CD4-positive, CD25-positive, alpha-beta regulatory T cell (primary cell): ENCODE measurements at regions not wholly inside any gene's neighbourhood (a gene's known extent, or its start where the extent isn't known, plus 50 kb on each side); places are given as distances from the start of the nearest gene placed in this dataset.

Experiments used
- ATAC-seq, 2 donors: fragments of 150-1000 bp; cut with Tn5 transposase; one replicate each; pipeline ENCODE4 v1.10.0; 2021; ENCODE audit warnings: low read depth in 2 of 2, moderate number of reproducible peaks in 2 of 2, moderate library complexity in 1 of 2
- DNase-seq, 3 donors: peaks; one replicate each; pipeline versions ENCODE4 v3.0.0 to v3.0.0-alpha.2; 2012 to 2022; ENCODE audit warnings: mixed read lengths in 1 of 3
- H3K27ac ChIP-seq: one replicate; pipeline ENCODE4 v1.7.0; 2013; ENCODE audit warnings: mild to moderate bottlenecking, low read length; ENCODE audit not compliant: insufficient read depth, poor library complexity, severe bottlenecking
- H3K27me3 ChIP-seq: one replicate; pipeline ENCODE4 v1.7.0; 2013; ENCODE audit warnings: low read length; ENCODE audit not compliant: control insufficient read depth, insufficient read depth
- H3K36me3 ChIP-seq: one replicate; pipeline ENCODE4 v1.7.0; 2013; ENCODE audit warnings: mild to moderate bottlenecking, low read length, moderate library complexity; ENCODE audit not compliant: control insufficient read depth, insufficient read depth
- H3K4me1 ChIP-seq: 2 replicates; pipeline ENCODE4 v1.7.0; 2013; ENCODE audit warnings: mild to moderate bottlenecking, low read length; ENCODE audit not compliant: insufficient read depth, control insufficient read depth, poor library complexity, severe bottlenecking
- H3K4me3 ChIP-seq: one replicate; pipeline ENCODE4 v1.7.0; 2013; ENCODE audit warnings: low read depth, mild to moderate bottlenecking, low read length, moderate library complexity
- H3K9me3 ChIP-seq, 2 experiments: 1 replicate in 1 of 2; 2 replicates in 1 of 2; pipeline ENCODE4 v1.7.0; 2013; ENCODE audit warnings: low read length in 2 of 2, mild to moderate bottlenecking in 1 of 2, moderate library complexity in 1 of 2; ENCODE audit not compliant: control insufficient read depth in 2 of 2
- H3K27ac Mint-ChIP-seq, 3 donors: one replicate each; pipeline ENCODE4 v1.8.0; 2020 to 2022; ENCODE audit warnings: mild to moderate bottlenecking in 3 of 3, mixed read lengths in 3 of 3, moderate library complexity in 2 of 3
- H3K27me3 Mint-ChIP-seq: one replicate; pipeline ENCODE4 v1.8.0; 2022; ENCODE audit warnings: mild to moderate bottlenecking, mixed read lengths
- H3K36me3 Mint-ChIP-seq: one replicate; pipeline ENCODE4 v1.8.0; 2020; ENCODE audit warnings: mixed read lengths
- H3K4me1 Mint-ChIP-seq, 4 donors: one replicate each; pipeline ENCODE4 v1.8.0; 2020 to 2022; ENCODE audit warnings: mixed read lengths in 4 of 4, mild to moderate bottlenecking in 1 of 4
- H3K4me3 Mint-ChIP-seq, 4 donors: one replicate each; pipeline ENCODE4 v1.8.0; 2020 to 2022; ENCODE audit warnings: mild to moderate bottlenecking in 4 of 4, mixed read lengths in 4 of 4, moderate library complexity in 3 of 4
- H3K9me3 Mint-ChIP-seq, 7 donors: one replicate each; pipeline ENCODE4 v1.8.0; 2020 to 2022; ENCODE audit warnings: mixed read lengths in 7 of 7, mild to moderate bottlenecking in 3 of 7, moderate library complexity in 2 of 7

DNA sequence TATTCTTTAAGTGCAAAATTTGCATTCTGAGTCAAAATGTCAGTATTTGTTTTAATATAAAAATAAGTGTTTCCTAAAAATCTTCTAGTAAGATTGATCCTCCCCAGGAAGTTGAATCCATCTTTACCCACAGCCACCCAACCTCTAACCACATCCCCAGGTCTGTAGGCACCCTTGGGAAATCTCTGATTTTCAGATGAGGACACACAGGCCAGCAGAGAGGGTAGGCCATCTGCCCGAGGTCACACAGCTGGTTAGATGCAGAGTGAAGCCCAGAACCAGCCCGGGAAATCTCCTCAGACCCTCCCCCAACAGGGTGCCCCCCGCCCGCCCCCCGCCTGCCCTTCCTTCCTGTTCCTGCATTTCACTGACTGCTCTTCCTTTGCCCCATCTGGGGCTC is 277.5 kb downstream of the FBXW7 start:
- DNase-seq (no peak), ATAC-seq (no peak)
- H3K36me3 Mint-ChIP-seq, result peaks cover 5% of the 10 kb centered on the region
- Histone ChIP-seq H3K4me3 (no peak overlapping the region), H3K4me1 (peaks cover 25% of the 10 kb centered on the region), H3K9me3 (no peaks in the 10 kb centered on the region), H3K27me3 (no peaks in the 10 kb centered on the region), H3K27ac (no peak overlapping the region), H3K36me3 (no peaks in the 10 kb centered on the region)
- peak overlapping the region in 1 of 3 donors; percentile 27 for H3K27ac Mint-ChIP-seq
- peaks cover 0 to 26% (median 6%) of the 10 kb centered on the region in 4 donors for H3K4me1 Mint-ChIP-seq
- no peak overlapping the region for H3K4me3 Mint-ChIP-seq
- peaks cover 4% of the 10 kb centered on the region for H3K27me3 Mint-ChIP-seq
- H3K9me3 Mint-ChIP-seq, result peaks cover 0 to 6% (median 2%) of the 10 kb centered on the region in 7 donors

- Histone ChIP-seq H3K4me3 (no peak overlapping the region), H3K27me3 (no peaks in the 10 kb centered on the region), H3K27ac (no peak overlapping the region), H3K9me3 (no peaks in the 10 kb centered on the region), H3K36me3 (no peaks in the 10 kb centered on the region), H3K4me1 (peaks cover 25% of the 10 kb centered on the region)
- Mint-ChIP-seq H3K36me3 (peaks cover 5% of the 10 kb centered on the region), H3K4me1 (peaks cover 0 to 29% (median 6%) of the 10 kb centered on the region in 4 donors), H3K27me3 (peaks cover 4% of the 10 kb centered on the region), H3K4me3 (no peak overlapping the region), H3K27ac (no peak overlapping the region), H3K9me3 (peaks cover 0 to 4% (median 2%) of the 10 kb centered on the region in 7 donors)
- DNase-seq (no peak), ATAC-seq (no peak)
Observed at GRCh38 chr4:152257601-152258066, 278.3 kb downstream of the FBXW7 start.

DNA sequence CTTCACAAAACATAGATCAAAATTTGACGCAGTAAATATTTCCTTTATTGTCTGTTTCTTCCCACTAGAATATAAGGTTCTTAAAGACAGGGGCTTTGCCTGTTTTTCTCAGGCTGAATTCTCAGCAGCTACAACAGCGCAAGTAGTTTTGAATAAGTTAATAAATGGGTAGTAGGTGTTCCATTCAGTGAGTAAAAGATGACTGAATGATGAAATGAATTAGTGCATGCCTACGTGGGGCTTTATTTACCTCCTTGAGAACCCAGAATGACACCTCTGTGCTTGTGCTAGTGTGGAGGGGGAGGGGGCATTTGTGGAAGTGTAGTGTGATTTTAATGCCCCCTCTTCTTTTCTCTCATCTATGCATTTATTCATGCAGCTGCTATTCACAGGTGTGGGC is 278.9 kb downstream of the FBXW7 start:
- Histone ChIP-seq H3K27ac (no peak overlapping the region), H3K4me3 (no peak overlapping the region), H3K9me3 (no peaks in the 10 kb centered on the region), H3K27me3 (no peaks in the 10 kb centered on the region), H3K4me1 (peaks cover 25% of the 10 kb centered on the region), H3K36me3 (no peaks in the 10 kb centered on the region)
- DNase-seq (no peak), ATAC-seq (no peak)
- H3K4me1 Mint-ChIP-seq, result peaks cover 0 to 29% (median 6%) of the 10 kb centered on the region in 4 donors
- H3K27me3 Mint-ChIP-seq, result peaks cover 4% of the 10 kb centered on the region
- H3K4me3 Mint-ChIP-seq, result no peak overlapping the region
- H3K27ac Mint-ChIP-seq, result no peak overlapping the region
- peaks cover 5% of the 10 kb centered on the region for H3K36me3 Mint-ChIP-seq
- peaks cover 0 to 4% (median 2%) of the 10 kb centered on the region in 7 donors for H3K9me3 Mint-ChIP-seq

- Histone ChIP-seq H3K4me1 (peaks cover 25% of the 10 kb centered on the region), H3K9me3 (no peaks in the 10 kb centered on the region), H3K27me3 (no peaks in the 10 kb centered on the region), H3K4me3 (peak overlapping the region; percentile 45), H3K27ac (no peak overlapping the region), H3K36me3 (no peaks in the 10 kb centered on the region)
- H3K4me3 Mint-ChIP-seq, result no peak overlapping the region
- H3K36me3 Mint-ChIP-seq, result peaks cover 5% of the 10 kb centered on the region
- H3K9me3 Mint-ChIP-seq, result peaks cover 0 to 4% (median 1%) of the 10 kb centered on the region in 7 donors
- ATAC-seq (peak; percentile 90 to 93), DNase-seq (peak; percentile 5 to 90 (median 39))
- H3K4me1 Mint-ChIP-seq, result peaks cover 0 to 29% (median 6%) of the 10 kb centered on the region in 4 donors
- no peaks in the 10 kb centered on the region for H3K27me3 Mint-ChIP-seq
- no peak overlapping the region for H3K27ac Mint-ChIP-seq
Observed at GRCh38 chr4:152255437-152255836, 280.5 kb downstream of the FBXW7 start.

DNA sequence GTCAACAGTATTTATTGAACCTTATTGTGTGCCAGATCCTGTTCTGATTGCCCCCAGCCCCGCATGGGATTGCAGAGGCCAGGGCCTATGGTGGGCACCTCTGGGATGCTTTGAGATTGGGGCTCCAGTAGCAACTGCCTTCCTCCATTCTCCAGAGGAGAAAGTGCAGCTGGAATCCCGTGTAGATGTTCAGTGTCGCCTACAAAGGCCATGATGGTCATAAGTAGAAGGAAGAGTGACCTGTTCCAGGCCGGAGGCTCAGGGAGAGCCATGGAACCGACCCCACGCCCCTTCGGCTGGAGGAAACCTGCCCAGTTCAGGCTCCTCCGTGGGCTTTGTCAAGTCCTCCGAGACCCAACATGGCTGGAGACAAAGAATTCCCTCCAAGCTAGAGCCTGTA is 287.5 kb downstream of the FBXW7 start:
- no peaks in the 10 kb centered on the region for H3K9me3 ChIP-seq
- no peaks in the 10 kb centered on the region for H3K36me3 ChIP-seq
- ATAC-seq (no peak), DNase-seq (no peak)
- H3K9me3 Mint-ChIP-seq, result peaks cover 0 to 1% (median 0%) of the 10 kb centered on the region in 7 donors
- no peak overlapping the region for H3K27ac ChIP-seq
- H3K27me3 ChIP-seq, result no peaks in the 10 kb centered on the region
- no peak overlapping the region for H3K4me3 Mint-ChIP-seq
- peaks cover 8% of the 10 kb centered on the region for H3K4me1 ChIP-seq
- no peak overlapping the region for H3K27ac Mint-ChIP-seq
- H3K36me3 Mint-ChIP-seq, result no peaks in the 10 kb centered on the region
- peaks cover 16% of the 10 kb centered on the region for H3K27me3 Mint-ChIP-seq
- peaks cover 6 to 36% (median 9%) of the 10 kb centered on the region in 4 donors for H3K4me1 Mint-ChIP-seq
- no peak overlapping the region for H3K4me3 ChIP-seq

GRCh38 chr4:152247271-152247975 is 288.5 kb downstream of the FBXW7 start:
- Mint-ChIP-seq H3K27ac (no peak overlapping the region), H3K9me3 (peaks cover 0 to 1% (median 0%) of the 10 kb centered on the region in 7 donors), H3K4me3 (no peak overlapping the region), H3K27me3 (peaks cover 16% of the 10 kb centered on the region), H3K4me1 (peaks cover 6 to 39% (median 9%) of the 10 kb centered on the region in 4 donors), H3K36me3 (no peaks in the 10 kb centered on the region)
- Histone ChIP-seq H3K36me3 (no peaks in the 10 kb centered on the region), H3K9me3 (no peaks in the 10 kb centered on the region), H3K4me1 (peaks cover 8% of the 10 kb centered on the region), H3K27ac (no peak overlapping the region), H3K27me3 (no peaks in the 10 kb centered on the region), H3K4me3 (no peak overlapping the region)
- DNase-seq (no peak), ATAC-seq (no peak)

GRCh38 chr4:152246659-152247058 is 289.2 kb downstream of the FBXW7 start:
- Histone ChIP-seq H3K4me1 (peaks cover 8% of the 10 kb centered on the region), H3K36me3 (no peaks in the 10 kb centered on the region), H3K27ac (no peak overlapping the region), H3K4me3 (peak overlapping the region; percentile 31), H3K27me3 (no peaks in the 10 kb centered on the region), H3K9me3 (no peaks in the 10 kb centered on the region)
- peak in 2 of 3 donors; percentile 10 to 52 for DNase-seq
- H3K27ac Mint-ChIP-seq, result peak overlapping the region in 2 of 3 donors; percentile 52 to 83
- no peaks in the 10 kb centered on the region for H3K36me3 Mint-ChIP-seq
- ATAC-seq, result peak; percentile 39 to 53
- H3K4me1 Mint-ChIP-seq, result peaks cover 6 to 39% (median 9%) of the 10 kb centered on the region in 4 donors
- peak overlapping the region in 2 of 4 donors; percentile 61 to 79 for H3K4me3 Mint-ChIP-seq
- H3K27me3 Mint-ChIP-seq, result peaks cover 16% of the 10 kb centered on the region
- H3K9me3 Mint-ChIP-seq, result peaks cover 0 to 1% (median 0%) of the 10 kb centered on the region in 7 donors

DNA sequence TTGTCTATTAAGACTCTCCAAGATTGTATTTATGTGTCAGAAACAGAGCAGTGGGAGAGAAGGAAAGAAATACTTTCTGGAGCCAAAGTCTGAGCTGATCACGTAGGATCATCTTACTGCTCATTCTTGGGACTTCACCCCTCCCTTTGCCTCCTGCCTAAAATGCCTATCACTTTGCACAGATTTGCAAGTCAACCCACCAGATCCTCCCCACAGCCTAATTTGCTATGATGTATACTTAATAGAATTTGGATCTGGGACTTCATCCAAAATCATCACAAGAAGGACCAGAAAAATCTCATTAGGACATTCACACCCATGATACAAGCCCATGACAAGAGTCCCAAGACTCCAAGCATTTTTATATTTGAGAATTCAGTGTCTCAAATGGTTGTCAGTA is 290.2 kb downstream of the FBXW7 start:
- H3K27ac Mint-ChIP-seq, result no peak overlapping the region
- H3K4me3 Mint-ChIP-seq, result no peak overlapping the region
- H3K27ac ChIP-seq, result no peak overlapping the region
- H3K36me3 ChIP-seq, result no peaks in the 10 kb centered on the region
- ATAC-seq, result no peak
- H3K9me3 Mint-ChIP-seq, result peaks cover 0 to 3% (median 0%) of the 10 kb centered on the region in 7 donors
- peaks cover 16% of the 10 kb centered on the region for H3K27me3 Mint-ChIP-seq
- no peaks in the 10 kb centered on the region for H3K9me3 ChIP-seq
- H3K4me1 ChIP-seq, result peaks cover 8% of the 10 kb centered on the region
- peaks cover 6 to 39% (median 9%) of the 10 kb centered on the region in 4 donors for H3K4me1 Mint-ChIP-seq
- DNase-seq, result no peak
- no peak overlapping the region for H3K4me3 ChIP-seq
- no peaks in the 10 kb centered on the region for H3K27me3 ChIP-seq
- H3K36me3 Mint-ChIP-seq, result no peaks in the 10 kb centered on the region
